ENCODE measurements at regions not wholly inside any gene's neighbourhood (a gene's known extent, or its start where the extent isn't known, plus 50 kb on each side); places are given as distances from the start of the nearest gene placed in this dataset.
"Not testable (repeated sequence)": the region's sequence is repeated elsewhere in the genome, so short reads cannot be mapped to it uniquely, and the experiment has no call there.

DNA sequence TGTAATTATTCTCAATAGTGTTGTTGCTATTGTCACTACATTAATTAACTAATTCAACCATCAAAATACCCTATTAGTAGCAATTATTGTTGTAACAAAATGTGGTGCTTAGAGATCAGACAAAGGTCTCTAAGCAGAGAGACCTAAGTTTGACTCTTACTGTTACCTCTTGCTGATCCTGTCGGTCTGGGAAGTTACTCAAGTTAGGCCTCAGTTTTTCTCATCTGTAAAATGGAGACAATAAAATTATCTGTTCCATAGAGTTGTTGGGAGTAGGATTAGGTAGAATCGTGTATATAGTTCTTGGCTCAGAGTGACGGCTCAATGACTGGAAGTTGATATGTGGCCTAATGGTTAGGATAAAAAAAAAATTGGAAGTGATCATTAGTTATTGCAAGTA, 69.8 kb upstream of the ARL8B start:
- Histone ChIP-seq H3K36me3 (ENCODE audit: control insufficient read depth in 3 of 3, insufficient read depth in 2 of 3, low read depth in 1 of 3, low read length in 3 of 3) (no peaks in the 10 kb centered on the region), H3K9me3 (ENCODE audit: control insufficient read depth in 2 of 2, insufficient read depth in 1 of 2, low read depth in 1 of 2, low read length in 1 of 2) (peaks cover 0 to 8% of the 10 kb centered on the region in 2 donors), H3K27ac (ENCODE audit: low read depth in 1 of 3, low read length in 2 of 3) (no peak overlapping the region), H3K27me3 (ENCODE audit: control insufficient read depth in 3 of 3, insufficient read depth in 3 of 3, low read length in 3 of 3) (no peaks in the 10 kb centered on the region), H3K4me1 (ENCODE audit: control insufficient read depth in 3 of 3, insufficient read depth in 2 of 3, low read depth in 1 of 3, low read length in 2 of 3) (peaks cover 0 to 8% (median 0%) of the 10 kb centered on the region in 3 donors), H3K4me3 (ENCODE audit: low read depth in 1 of 3, low read length in 3 of 3) (no peak overlapping the region)
- DNase-seq (no peak), FAIRE-seq (no peak)
- 47 to 80% (median 59%) methylated on average over 3 of the region's 3 CpGs for WGBS, 3 donors

DNA sequence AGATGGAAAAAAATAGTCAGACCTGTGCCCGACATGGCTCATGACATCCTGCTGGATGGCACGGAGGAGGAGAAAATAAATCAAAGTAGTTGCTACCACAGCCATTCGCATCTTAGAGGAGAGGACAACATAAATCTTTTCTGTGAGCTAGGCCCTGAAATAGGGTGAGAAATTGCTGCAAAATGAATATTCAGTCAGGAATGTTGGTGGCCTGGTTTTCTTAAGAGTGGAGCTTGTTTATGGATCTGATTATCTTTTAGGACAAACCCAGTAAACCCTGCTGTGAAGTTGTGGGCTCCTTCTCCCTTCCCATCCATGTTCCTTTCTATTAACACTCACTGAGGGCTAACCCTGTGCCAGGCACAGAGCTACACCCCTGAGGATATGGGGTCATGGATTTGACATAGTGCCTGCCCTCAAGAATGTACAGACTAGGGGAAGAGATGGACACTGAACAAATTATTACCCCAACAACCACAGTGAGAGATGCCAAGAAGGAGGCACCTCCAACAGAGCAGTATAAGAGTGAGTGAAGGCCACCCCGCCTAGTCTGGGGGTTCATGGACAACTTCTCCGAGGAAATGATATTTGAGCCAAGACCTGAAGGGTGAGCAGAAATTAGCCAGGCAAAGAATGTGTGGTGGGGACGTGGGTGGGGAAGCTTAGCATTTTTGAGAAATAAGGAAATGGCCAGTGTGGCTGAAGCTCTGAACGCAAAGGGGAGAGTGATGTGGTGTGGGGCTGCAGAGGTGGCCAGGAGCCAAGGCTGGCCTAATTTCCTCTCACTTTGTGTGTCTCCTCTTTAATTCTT, 68.9 kb upstream of the ARL8B start:
- H3K27ac ChIP-seq (ENCODE audit: low read depth in 1 of 3, low read length in 2 of 3) = no peak overlapping the region
- peaks cover 0 to 4% of the 10 kb centered on the region in 2 donors for H3K9me3 ChIP-seq (ENCODE audit: control insufficient read depth in 2 of 2, insufficient read depth in 1 of 2, low read depth in 1 of 2, low read length in 1 of 2)
- no peaks in the 10 kb centered on the region for H3K36me3 ChIP-seq (ENCODE audit: control insufficient read depth in 3 of 3, insufficient read depth in 2 of 3, low read depth in 1 of 3, low read length in 3 of 3)
- DNase-seq (no peak), FAIRE-seq (no peak)
- peaks cover 0 to 9% (median 0%) of the 10 kb centered on the region in 3 donors for H3K4me1 ChIP-seq (ENCODE audit: control insufficient read depth in 3 of 3, insufficient read depth in 2 of 3, low read depth in 1 of 3, low read length in 2 of 3)
- 73 to 90% (median 84%) methylated on average over 7 of the region's 7 CpGs for WGBS, 3 donors
- H3K27me3 ChIP-seq (ENCODE audit: control insufficient read depth in 3 of 3, insufficient read depth in 3 of 3, low read length in 3 of 3) = no peaks in the 10 kb centered on the region
- no peak overlapping the region for H3K4me3 ChIP-seq (ENCODE audit: low read depth in 1 of 3, low read length in 3 of 3)

DNA sequence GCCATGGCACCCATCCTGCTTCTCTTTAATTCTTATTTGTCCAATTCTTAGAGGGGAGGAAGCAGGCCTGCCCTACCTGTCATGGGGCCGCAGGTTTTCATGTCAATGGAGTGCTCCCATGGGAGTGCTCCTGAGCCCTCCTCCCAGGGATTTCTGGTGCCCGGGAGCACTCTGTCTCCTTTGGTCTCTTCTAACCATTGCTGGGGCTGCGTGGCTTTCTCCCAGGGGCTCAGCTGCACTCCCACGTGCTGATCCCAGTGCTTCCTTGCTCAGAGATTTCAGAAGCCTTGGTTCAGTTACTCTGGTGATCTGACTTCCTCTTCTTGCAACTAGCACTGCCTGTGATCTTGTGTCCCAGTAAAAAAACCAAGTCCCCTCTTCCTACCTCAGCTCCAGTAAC, 68.0 kb upstream of the ARL8B start:
- Histone ChIP-seq H3K4me1 (ENCODE audit: control insufficient read depth in 3 of 3, insufficient read depth in 2 of 3, low read depth in 1 of 3, low read length in 2 of 3) (peaks cover 0 to 14% (median 0%) of the 10 kb centered on the region in 3 donors), H3K27me3 (ENCODE audit: control insufficient read depth in 3 of 3, insufficient read depth in 3 of 3, low read length in 3 of 3) (no peaks in the 10 kb centered on the region), H3K4me3 (ENCODE audit: low read depth in 1 of 3, low read length in 3 of 3) (no peak overlapping the region), H3K36me3 (ENCODE audit: control insufficient read depth in 3 of 3, insufficient read depth in 2 of 3, low read depth in 1 of 3, low read length in 3 of 3) (no peaks in the 10 kb centered on the region), H3K27ac (ENCODE audit: low read depth in 1 of 3, low read length in 2 of 3) (no peak overlapping the region), H3K9me3 (ENCODE audit: control insufficient read depth in 2 of 2, insufficient read depth in 1 of 2, low read depth in 1 of 2, low read length in 1 of 2) (peaks cover 0 to 3% of the 10 kb centered on the region in 2 donors)
- WGBS, 3 donors = 84 to 89% (median 84%) methylated on average over 4 of the region's 4 CpGs
- DNase-seq = no peak
- FAIRE-seq = no peak

DNA sequence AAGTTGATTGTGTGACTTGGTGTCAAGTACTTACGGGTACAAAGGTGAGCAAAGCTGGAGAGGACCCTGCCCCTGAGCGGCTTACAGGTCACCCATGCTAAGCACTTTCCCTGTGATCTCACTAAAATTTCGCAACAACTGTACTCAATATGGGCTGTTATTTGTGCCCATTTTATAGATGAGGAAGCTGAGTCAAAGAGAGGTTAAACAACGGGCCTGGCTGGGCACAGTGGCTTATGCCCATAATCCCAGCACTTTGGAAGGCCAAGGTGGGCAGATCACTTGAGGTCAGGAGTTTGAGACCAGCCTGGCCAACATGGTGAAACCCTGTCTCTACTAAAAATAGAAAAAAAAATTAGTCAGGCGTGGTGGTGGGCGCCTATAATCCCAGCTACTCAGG, 67.5 kb upstream of the ARL8B start:
- 64 to 78% (median 74%) methylated on average over 6 of the region's 6 CpGs for WGBS, 3 donors
- H3K27ac ChIP-seq (ENCODE audit: low read depth in 1 of 3, low read length in 2 of 3); H3K27me3 ChIP-seq (ENCODE audit: control insufficient read depth in 3 of 3, insufficient read depth in 3 of 3, low read length in 3 of 3); H3K9me3 ChIP-seq (ENCODE audit: control insufficient read depth in 2 of 2, insufficient read depth in 1 of 2, low read depth in 1 of 2, low read length in 1 of 2); FAIRE-seq; H3K4me3 ChIP-seq (ENCODE audit: low read depth in 1 of 3, low read length in 3 of 3); DNase-seq; H3K36me3 ChIP-seq (ENCODE audit: control insufficient read depth in 3 of 3, insufficient read depth in 2 of 3, low read depth in 1 of 3, low read length in 3 of 3): not testable (repeated sequence)
- H3K4me1 ChIP-seq (ENCODE audit: control insufficient read depth in 3 of 3, insufficient read depth in 2 of 3, low read depth in 1 of 3, low read length in 2 of 3) = peaks cover 0 to 14% (median 0%) of the 10 kb centered on the region in 3 donors

DNA sequence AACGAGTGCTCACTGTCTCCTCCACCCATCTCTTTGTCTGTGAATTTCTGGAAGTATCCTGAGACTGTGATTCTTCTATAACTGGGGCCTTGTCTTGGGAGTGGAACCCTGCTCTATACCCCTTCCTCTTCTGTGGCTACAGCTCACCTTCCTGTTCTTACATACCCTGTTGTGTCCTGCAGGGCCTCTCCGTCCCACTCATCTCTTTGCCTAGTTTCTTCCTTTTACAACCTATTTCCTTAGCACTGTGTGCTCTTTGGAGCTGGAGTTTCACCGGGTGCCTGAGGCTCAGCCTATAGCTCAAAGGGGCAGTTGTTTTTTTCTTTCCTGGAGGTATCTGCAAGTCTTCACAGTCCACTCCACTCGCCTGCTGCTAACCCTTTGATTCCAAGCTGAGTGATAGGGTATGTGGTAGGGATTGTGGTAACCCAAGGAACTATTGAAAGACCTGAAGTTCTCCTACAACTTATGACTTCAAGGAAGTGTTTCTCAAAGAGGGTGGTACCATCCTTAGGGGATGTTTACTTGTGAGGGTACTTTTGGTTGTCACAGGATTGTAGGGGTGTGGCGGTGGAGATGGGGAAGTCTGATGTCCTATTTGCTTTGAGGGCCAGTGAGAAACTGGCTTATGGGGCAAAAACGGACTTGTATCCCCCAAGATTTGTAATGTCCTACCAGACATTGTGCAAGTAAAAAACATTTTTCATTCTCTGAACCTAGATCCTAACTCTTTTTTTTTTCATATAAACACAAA, 66.6 kb upstream of the ARL8B start:
- DNase-seq (peak in 1 of 2 donors; percentile 67), FAIRE-seq (no peak)
- H3K36me3 ChIP-seq (ENCODE audit: control insufficient read depth in 3 of 3, insufficient read depth in 2 of 3, low read depth in 1 of 3, low read length in 3 of 3) = no peaks in the 10 kb centered on the region
- no peaks in the 10 kb centered on the region for H3K27me3 ChIP-seq (ENCODE audit: control insufficient read depth in 3 of 3, insufficient read depth in 3 of 3, low read length in 3 of 3)
- WGBS, 3 donors = 70 to 75% (median 75%) methylated on average over 6 of the region's 6 CpGs
- H3K4me3 ChIP-seq (ENCODE audit: low read depth in 1 of 3, low read length in 3 of 3) = no peak overlapping the region
- peaks cover 0 to 14% (median 0%) of the 10 kb centered on the region in 3 donors for H3K4me1 ChIP-seq (ENCODE audit: control insufficient read depth in 3 of 3, insufficient read depth in 2 of 3, low read depth in 1 of 3, low read length in 2 of 3)
- peak overlapping the region in 1 of 3 donors; percentile 49 for H3K27ac ChIP-seq (ENCODE audit: low read depth in 1 of 3, low read length in 2 of 3)
- peaks cover 0 to 3% of the 10 kb centered on the region in 2 donors for H3K9me3 ChIP-seq (ENCODE audit: control insufficient read depth in 2 of 2, insufficient read depth in 1 of 2, low read depth in 1 of 2, low read length in 1 of 2)

DNA sequence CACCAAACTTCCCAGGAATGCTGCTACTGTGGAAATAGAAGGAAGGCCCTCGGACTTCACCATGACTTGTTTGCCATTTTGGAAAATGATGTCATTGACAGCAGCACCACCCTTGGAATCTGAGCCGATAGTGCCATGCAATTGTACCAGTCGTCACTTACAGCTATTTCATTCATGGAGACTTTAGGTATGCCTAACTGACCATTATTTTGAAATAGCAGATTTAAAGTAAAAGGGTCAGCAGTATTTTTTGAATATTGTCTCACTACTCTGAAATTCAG, 66.0 kb upstream of the ARL8B start:
- Histone ChIP-seq H3K36me3 (ENCODE audit: control insufficient read depth in 3 of 3, insufficient read depth in 2 of 3, low read depth in 1 of 3, low read length in 3 of 3) (no peaks in the 10 kb centered on the region), H3K4me3 (ENCODE audit: low read depth in 1 of 3, low read length in 3 of 3) (no peak overlapping the region), H3K27ac (ENCODE audit: low read depth in 1 of 3, low read length in 2 of 3) (no peak overlapping the region), H3K27me3 (ENCODE audit: control insufficient read depth in 3 of 3, insufficient read depth in 3 of 3, low read length in 3 of 3) (no peaks in the 10 kb centered on the region), H3K9me3 (ENCODE audit: control insufficient read depth in 2 of 2, insufficient read depth in 1 of 2, low read depth in 1 of 2, low read length in 1 of 2) (peaks cover 0 to 3% of the 10 kb centered on the region in 2 donors), H3K4me1 (ENCODE audit: control insufficient read depth in 3 of 3, insufficient read depth in 2 of 3, low read depth in 1 of 3, low read length in 2 of 3) (peaks cover 0 to 14% (median 0%) of the 10 kb centered on the region in 3 donors)
- FAIRE-seq = no peak
- WGBS, 3 donors = 83 to 90% (median 85%) methylated on average over 3 of the region's 3 CpGs
- DNase-seq = no peak

DNA sequence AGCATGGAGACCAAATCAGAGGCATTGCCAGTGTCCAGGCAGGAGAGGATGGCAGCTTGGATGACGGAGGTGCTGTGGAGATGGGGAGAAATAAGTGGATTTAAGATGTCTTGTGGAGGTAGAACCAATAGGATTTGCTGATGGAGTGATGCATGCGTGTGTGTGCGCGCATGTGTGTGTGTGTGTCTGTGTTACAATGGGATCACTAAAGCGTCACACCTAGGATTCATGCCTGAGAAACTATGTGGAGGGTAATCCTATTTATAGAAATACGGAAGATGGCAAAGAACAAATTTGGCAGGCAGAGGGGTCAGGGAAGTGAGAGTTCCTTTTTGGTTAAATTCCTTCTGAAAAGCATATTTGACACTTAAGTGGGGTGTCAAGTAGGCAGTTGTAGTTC, 64.8 kb upstream of the ARL8B start:
- H3K4me3 ChIP-seq (ENCODE audit: low read depth in 1 of 3, low read length in 3 of 3) = no peak overlapping the region
- no peaks in the 10 kb centered on the region for H3K27me3 ChIP-seq (ENCODE audit: control insufficient read depth in 3 of 3, insufficient read depth in 3 of 3, low read length in 3 of 3)
- H3K36me3 ChIP-seq (ENCODE audit: control insufficient read depth in 3 of 3, insufficient read depth in 2 of 3, low read depth in 1 of 3, low read length in 3 of 3) = no peaks in the 10 kb centered on the region
- peaks cover 0 to 14% (median 0%) of the 10 kb centered on the region in 3 donors for H3K4me1 ChIP-seq (ENCODE audit: control insufficient read depth in 3 of 3, insufficient read depth in 2 of 3, low read depth in 1 of 3, low read length in 2 of 3)
- no peak for DNase-seq
- peaks cover 0 to 3% of the 10 kb centered on the region in 2 donors for H3K9me3 ChIP-seq (ENCODE audit: control insufficient read depth in 2 of 2, insufficient read depth in 1 of 2, low read depth in 1 of 2, low read length in 1 of 2)
- no peak overlapping the region for H3K27ac ChIP-seq (ENCODE audit: low read depth in 1 of 3, low read length in 2 of 3)
- no peak for FAIRE-seq
- WGBS, 3 donors = 67 to 76% (median 75%) methylated on average over 6 of the region's 6 CpGs

DNA sequence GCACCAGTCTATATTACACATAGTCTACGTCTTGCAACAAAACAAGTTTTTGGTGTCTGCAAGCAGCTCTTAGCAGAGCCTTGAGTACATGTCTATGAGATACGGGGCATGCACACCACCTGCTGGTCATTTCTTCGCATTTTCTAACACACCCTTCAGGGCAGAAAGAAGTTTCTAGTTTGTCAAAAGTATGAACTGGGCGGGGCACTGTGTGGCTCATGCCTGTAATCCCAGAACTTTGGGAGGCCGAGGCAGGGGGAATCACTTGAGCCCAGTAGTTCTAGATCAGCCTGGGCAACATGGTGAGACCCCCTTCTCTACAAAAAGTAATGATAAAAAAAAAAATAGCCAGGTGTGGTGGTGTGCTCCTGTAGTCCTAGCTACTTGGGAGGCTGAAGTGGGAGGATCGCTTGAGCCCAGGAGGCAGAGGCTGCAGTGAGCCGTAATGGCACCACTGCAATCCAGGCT, 64.2 kb upstream of the ARL8B start:
- H3K4me3 ChIP-seq (ENCODE audit: low read depth in 1 of 3, low read length in 3 of 3) = no peak overlapping the region
- no peaks in the 10 kb centered on the region for H3K27me3 ChIP-seq (ENCODE audit: control insufficient read depth in 3 of 3, insufficient read depth in 3 of 3, low read length in 3 of 3)
- FAIRE-seq (no peak), DNase-seq (peak; percentile 84 to 88)
- peak overlapping the region in 1 of 3 donors; percentile 16 for H3K27ac ChIP-seq (ENCODE audit: low read depth in 1 of 3, low read length in 2 of 3)
- peaks cover 0 to 14% (median 0%) of the 10 kb centered on the region in 3 donors for H3K4me1 ChIP-seq (ENCODE audit: control insufficient read depth in 3 of 3, insufficient read depth in 2 of 3, low read depth in 1 of 3, low read length in 2 of 3)
- peaks cover 0 to 3% of the 10 kb centered on the region in 2 donors for H3K9me3 ChIP-seq (ENCODE audit: control insufficient read depth in 2 of 2, insufficient read depth in 1 of 2, low read depth in 1 of 2, low read length in 1 of 2)
- 29 to 33% (median 29%) methylated on average over 7 of the region's 7 CpGs for WGBS, 3 donors
- H3K36me3 ChIP-seq (ENCODE audit: control insufficient read depth in 3 of 3, insufficient read depth in 2 of 3, low read depth in 1 of 3, low read length in 3 of 3) = no peaks in the 10 kb centered on the region

Measured in small intestine (tissue), 7 donors.